HG03196 (cell line): ENCODE measurements at regions not wholly inside any gene's neighbourhood (a gene's known extent, or its start where the extent isn't known, plus 50 kb on each side); places are given as distances from the start of the nearest gene placed in this dataset.
"Not testable (repeated sequence)": the region's sequence is repeated elsewhere in the genome, so short reads cannot be mapped to it uniquely, and the experiment has no call there.

ENCODE experiments used
- ATAC-seq: cut with Tn5 transposase; IDR thresholded peaks from one replicate; pipeline ENCODE4 v1.9.1; 2021; ENCODE audit not compliant: unreplicated experiment

GRCh38 chr3:181610083-181610972, 101.4 kb upstream of the SOX2 start:
- no peak for ATAC-seq

GRCh38 chr3:181609030-181609767, 102.5 kb upstream of the SOX2 start:
- no peak for ATAC-seq

GRCh38 chr3:181604267-181604666, 107.5 kb upstream of the SOX2 start:
- no peak for ATAC-seq

- ATAC-seq = no peak
Measured at GRCh38 chr3:181596126-181596525, 115.6 kb upstream of the SOX2 start.

- ATAC-seq = not testable (repeated sequence)
Measured at GRCh38 chr3:181590939-181591338, 120.8 kb upstream of the SOX2 start.

- ATAC-seq = no peak
Measured at GRCh38 chr3:181582619-181583018, 129.1 kb upstream of the SOX2 start.

- no peak for ATAC-seq
Measured at GRCh38 chr3:181581656-181582055, 130.1 kb upstream of the SOX2 start.

GRCh38 chr3:181578743-181579142, 133.0 kb upstream of the SOX2 start:
- ATAC-seq = no peak

GRCh38 chr3:181572432-181572831, 139.3 kb upstream of the SOX2 start:
- no peak for ATAC-seq

- ATAC-seq = no peak
Measured at GRCh38 chr3:181570472-181570871, 141.3 kb upstream of the SOX2 start.

- ATAC-seq = no peak
Measured at GRCh38 chr3:181569356-181569940, 142.3 kb upstream of the SOX2 start.

GRCh38 chr3:181568693-181569092, 143.0 kb upstream of the SOX2 start:
- ATAC-seq = no peak

- ATAC-seq = no peak
Measured at GRCh38 chr3:181568248-181568647, 143.5 kb upstream of the SOX2 start.

- no peak for ATAC-seq
Measured at GRCh38 chr3:181567311-181568075, 144.2 kb upstream of the SOX2 start.

GRCh38 chr3:181565416-181565815, 146.3 kb upstream of the SOX2 start:
- ATAC-seq = no peak

GRCh38 chr3:181564222-181564621, 147.5 kb upstream of the SOX2 start:
- ATAC-seq = no peak

GRCh38 chr3:181561139-181562031, 150.3 kb upstream of the SOX2 start:
- no peak for ATAC-seq

GRCh38 chr3:181558870-181559269, 152.9 kb upstream of the SOX2 start:
- no peak for ATAC-seq

- no peak for ATAC-seq
Measured at GRCh38 chr3:181555681-181556080, 156.0 kb upstream of the SOX2 start.

- ATAC-seq = no peak
Measured at GRCh38 chr3:181554233-181554765, 157.4 kb upstream of the SOX2 start.
